C4-2B (cell line): ENCODE measurements at regions not wholly inside any gene's neighbourhood (a gene's known extent, or its start where the extent isn't known, plus 50 kb on each side); places are given as distances from the start of the nearest gene placed in this dataset.

Source experiments
- CTCF ChIP-seq: fragments of 450-650 bp; conservative IDR thresholded peaks from 2 replicates; pipeline ENCODE4 v1.5.1; 2017; ENCODE audit warnings: mild to moderate bottlenecking
- ZFX ChIP-seq: fragments of 450-650 bp; IDR thresholded peaks from 2 replicates; pipeline ENCODE4 v1.6.1; 2017

- TF ChIP-seq CTCF: no peak
- no peak for TF ChIP-seq ZFX
These were observed 136.1 kb downstream of the ST6GAL2 start for GRCh38 chr2:106749823-106750222.
